GM03348 (cell line): ENCODE measurements at regions not wholly inside any gene's neighbourhood (a gene's known extent, or its start where the extent isn't known, plus 50 kb on each side); places are given as distances from the start of the nearest gene placed in this dataset.
"Not testable (repeated sequence)": the region's sequence is repeated elsewhere in the genome, so short reads cannot be mapped to it uniquely, and the experiment has no call there.

ENCODE experiments used
- DNase-seq: peaks from one replicate; pipeline ENCODE4 v3.0.0; 2012; ENCODE audit warnings: low spot score

DNA sequence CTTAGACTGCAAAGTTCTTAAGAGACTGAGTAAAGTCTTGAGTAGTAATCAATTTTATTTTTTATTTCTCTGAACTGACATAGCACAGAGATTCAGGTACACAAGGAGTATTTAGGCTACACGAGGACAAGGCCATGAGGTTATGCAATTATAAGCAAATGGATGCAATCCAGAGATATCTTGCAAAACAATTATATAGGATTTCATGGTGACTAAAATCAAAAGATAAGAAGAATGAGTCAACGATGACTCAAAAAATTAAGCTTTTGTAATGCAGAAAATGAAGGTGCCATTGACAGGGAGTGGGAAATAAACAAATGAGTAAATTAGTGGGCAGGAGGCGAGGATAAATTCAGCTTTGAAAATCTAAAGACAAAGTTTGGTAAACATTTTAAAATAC, 66.7 kb upstream of the MYO3A start:
- DNase-seq, result no peak

DNA sequence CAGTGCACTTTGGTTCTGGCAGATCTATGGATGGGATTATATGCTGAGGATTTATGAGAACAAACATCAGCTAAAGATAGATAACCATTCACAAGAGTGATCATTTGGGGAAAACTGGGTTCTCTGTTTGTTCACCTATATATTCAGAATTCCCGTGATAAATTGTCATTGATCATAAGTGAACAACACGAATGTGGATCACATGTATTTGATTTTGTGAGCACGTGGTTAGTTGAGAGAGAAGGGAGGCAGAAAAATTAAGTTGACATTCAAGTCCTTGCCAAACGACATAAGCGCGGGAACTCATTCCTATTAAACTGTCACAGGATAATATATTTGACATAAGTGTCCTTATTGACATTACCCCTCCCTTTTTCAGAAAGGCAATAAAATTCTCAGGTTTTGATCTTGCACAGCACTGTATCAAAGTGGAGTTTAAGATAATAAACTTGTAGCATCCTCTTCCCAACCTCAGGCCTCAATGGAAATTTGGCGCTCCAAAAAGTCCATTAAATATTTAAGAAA, 64.9 kb upstream of the MYO3A start:
- DNase-seq, result no peak

- DNase-seq, result no peak
These were observed 64.4 kb upstream of the MYO3A start for GRCh38 chr10:25869609-25870008.

DNA sequence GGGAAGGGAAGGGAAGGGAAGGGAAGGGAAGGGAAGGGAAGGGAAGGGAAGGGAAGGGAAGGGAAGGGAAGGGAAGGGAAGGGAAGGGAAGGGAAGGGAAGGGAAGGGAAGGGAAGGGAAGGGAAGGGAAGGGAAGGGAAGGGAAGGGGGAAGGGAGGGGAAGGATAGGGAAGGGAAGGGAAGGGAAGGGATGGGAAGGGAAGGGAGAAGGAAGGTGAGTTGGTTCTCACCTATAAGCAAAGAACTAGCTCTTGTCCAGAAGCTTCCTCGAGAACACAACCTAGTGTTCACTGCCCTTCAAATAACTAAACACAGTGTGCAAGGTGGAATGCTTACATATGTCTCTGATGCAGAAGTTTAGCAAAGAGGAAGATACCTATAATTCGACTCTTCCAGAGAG, 59.6 kb upstream of the MYO3A start:
- DNase-seq, result not testable (repeated sequence)

DNA sequence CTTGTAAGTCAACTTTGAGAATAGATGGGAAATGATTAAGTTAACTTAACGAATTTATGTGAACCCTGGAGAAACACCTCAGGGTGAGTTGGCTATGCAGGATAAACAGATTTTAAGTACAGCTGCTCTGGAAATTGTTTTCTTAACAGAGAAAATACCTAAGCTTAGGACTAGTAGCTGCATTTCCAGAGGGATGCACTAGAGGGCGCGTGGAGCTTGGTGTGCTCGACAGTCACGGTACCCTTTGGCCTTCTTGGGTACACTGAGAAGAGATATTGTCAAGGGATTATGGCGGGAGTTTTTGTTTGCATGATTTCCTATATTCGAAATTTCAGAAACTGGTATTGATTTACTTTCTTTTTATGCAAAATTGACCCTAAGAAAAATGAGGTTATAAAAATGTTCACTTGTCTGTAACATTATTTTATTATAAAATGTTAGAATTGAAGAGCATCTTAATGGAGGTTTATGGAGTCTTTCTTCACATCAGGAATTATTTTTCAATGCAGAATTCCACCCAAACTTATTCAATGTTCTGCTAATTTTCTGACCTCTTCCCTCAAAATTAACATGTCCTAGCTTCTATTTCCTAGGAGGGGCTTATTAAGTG, 58.4 kb upstream of the MYO3A start:
- peak; percentile 73 for DNase-seq

DNA sequence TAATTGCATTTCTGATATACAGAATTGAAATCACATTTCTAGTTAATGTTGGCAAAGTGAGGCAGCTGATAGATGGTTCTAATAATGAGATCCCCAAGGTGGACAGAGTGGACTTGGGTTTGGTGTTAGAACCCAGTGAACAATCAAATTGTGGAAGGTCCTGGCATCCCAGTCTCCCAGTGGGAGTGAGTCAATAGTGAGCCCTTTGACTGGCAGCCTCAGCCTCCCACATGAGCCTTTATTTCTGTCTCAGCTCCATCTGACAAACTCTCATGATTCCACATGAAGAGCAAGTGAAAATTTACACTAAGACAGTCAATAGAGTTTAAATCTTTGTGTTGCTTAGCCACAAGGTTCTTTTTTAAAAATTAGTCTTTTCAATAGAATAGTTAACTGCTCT, 56.7 kb upstream of the MYO3A start:
- DNase-seq, result no peak
